HTR-8/SVneo (cell line): ENCODE measurements at regions not wholly inside any gene's neighbourhood (a gene's known extent, or its start where the extent isn't known, plus 50 kb on each side); places are given as distances from the start of the nearest gene placed in this dataset.

Experiments
- DNase-seq: peaks from one replicate; pipeline ENCODE4 v3.0.0; 2011; ENCODE audit warnings: low spot score, mixed read lengths; ENCODE audit not compliant: insufficient read length
- FAIRE-seq: peaks from 2 replicates; lab custom pipeline; 2011; peaks lifted over from hg19 to GRCh38; lab: Jason Lieb, UNC

DNA sequence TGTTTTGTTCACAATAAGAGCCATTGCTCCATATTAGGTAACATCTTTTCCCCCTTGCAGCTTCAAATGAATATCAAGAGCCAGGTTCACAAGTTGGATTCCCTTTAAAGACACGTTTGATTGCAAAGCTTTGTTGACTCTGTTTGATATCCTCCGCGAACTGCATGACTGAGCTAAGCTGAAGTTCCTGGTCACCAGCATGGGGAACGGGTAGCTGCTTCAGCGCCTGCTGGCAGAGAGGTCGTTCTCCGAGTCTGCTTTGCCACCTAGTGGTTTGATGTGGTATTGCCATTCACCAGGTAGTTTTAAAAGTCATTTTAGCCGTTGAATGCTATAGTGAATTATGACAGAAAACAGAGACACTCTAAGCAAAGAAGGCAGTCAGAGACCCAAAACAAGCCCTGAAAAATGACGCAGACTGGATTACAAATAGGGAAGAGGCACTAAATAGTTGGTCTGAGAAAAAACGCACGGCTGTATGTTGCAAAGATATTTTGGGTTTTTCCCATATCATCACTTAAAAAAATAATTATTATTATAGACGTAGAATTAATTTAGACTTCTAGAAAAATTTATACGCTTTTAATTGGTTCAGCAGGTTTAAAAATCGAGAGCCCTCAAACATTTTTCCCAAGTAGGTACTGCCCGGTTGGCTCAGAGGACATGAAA lies 193.5 kb upstream of the FMN2 start:
- DNase-seq (peak; percentile 86), FAIRE-seq (peak; percentile 82)

GRCh38 chr1:239899747-239900146 lies 191.9 kb upstream of the FMN2 start:
- FAIRE-seq (no peak), DNase-seq (no peak)

DNA sequence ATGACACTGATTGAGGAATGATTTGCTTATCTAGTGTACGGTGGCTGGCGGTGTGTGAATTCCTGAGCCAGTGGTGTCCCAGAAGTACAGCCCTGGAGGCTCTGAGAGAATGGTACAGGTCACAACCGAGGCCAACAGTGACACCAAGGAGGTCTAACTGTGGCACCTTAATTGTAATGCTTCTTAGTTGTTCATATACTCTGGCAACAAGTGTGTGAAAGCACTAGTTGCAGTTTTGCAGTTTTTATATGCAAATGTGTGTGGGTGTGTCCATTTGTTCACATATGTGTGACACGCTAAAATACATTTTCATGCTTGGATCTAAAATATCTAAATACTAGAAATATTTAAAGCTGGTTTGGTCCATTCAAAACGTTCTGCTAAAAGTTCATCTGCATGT lies 185.3 kb upstream of the FMN2 start:
- no peak for DNase-seq
- FAIRE-seq = no peak

DNA sequence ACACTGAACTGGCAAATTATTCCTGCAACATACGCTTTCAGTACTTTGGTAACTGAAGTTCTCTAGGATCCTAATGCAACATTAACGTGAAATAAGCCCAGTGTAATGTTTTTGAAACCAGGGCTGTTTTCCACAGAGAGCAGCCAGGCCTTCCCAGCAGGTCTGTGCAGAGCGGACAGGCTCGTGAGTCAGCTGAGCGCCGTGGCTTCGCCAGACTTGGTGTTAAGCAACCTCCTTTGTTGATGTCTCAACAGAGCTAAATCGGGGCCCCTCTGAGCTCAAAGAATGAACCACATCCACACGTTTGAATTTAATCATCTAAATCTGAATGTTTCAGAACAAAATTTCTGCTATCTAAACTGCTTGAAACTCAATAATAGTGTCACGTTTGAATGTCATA lies 181.8 kb upstream of the FMN2 start:
- DNase-seq (no peak), FAIRE-seq (no peak)

DNA sequence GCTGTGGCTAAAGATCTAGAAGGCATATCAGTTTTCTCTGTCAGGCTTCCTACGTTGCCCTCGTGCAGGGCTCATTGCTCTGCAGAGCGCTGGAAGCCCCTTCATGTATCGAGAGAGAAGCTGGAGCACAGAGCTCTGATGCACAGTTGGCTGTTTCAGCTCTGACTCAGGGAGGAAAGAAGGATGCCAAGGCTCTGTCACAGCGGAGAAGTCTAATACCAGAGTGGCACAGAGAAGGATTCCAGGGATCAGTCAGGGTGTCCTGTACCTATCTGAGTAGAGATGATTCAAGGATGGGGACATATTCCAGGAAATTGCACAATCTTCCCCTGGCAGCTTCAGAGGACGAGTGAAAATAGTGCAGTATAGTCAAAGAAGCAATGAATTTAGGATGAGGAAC lies 179.2 kb upstream of the FMN2 start:
- DNase-seq = peak; percentile 10
- no peak for FAIRE-seq

GRCh38 chr1:239913141-239913585 lies 178.5 kb upstream of the FMN2 start:
- no peak for FAIRE-seq
- DNase-seq = no peak

GRCh38 chr1:239914751-239915231 lies 176.9 kb upstream of the FMN2 start:
- DNase-seq (peak; percentile 27), FAIRE-seq (no peak)

DNA sequence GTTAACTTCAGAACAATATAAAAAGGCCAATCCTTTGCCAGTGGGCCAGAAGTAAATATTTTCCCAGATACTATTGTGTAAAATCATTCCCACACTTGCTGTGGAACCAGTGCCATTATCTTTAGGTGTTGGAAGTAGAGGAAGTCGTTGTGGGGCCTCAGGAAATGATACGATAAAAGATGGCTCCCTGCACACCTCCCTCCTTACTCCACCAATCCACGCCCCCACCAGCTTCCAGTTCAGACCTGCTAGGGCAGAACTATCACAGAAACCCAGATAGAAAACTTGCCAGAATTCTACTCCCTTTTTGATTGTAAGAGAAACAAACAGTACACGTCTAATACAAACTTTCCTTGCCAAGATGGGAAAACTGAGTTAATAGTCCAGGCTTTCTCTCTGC lies 173.0 kb upstream of the FMN2 start:
- DNase-seq (no peak), FAIRE-seq (no peak)

GRCh38 chr1:239920214-239920613 lies 171.5 kb upstream of the FMN2 start:
- DNase-seq (no peak), FAIRE-seq (no peak)

DNA sequence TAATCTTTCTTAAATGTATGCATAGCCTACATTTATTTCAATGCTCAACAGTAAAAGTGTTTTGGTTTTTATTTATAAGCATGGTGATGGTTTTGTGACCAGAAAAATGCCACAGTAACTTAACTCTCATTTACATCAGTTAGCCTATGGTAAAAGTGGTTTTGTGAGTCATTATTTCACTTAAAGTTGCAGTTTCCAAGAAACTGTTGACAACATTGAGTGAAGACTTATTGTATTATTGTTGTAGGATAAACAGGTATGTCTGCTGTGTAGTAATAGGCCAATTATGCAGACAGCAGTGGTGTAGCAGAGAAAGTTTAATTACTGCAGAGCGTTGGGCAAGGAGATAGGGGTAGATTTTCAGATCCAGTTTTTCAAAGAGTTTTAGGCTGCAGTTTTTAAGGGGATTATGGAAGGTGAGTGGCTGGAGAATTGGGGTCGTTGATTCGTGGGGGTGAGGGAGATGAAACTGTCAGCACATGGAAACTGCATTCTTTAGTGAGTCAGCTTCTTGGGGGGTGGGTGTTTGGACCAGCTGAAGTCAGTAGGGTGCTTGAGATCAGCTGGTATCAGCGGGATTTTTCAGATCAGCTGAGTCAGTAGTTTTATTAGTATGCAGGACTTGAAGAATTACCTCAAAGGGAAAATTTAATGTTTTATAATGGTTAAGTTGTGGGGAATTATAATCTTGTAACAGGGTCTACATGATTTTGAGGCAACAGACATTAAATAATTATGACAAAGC lies 168.7 kb upstream of the FMN2 start:
- DNase-seq = no peak

GRCh38 chr1:239924741-239925350 lies 166.8 kb upstream of the FMN2 start:
- FAIRE-seq (no peak), DNase-seq (no peak)

More for the DNA sequence above, 168.7 kb upstream of the FMN2 start:
- no peak for FAIRE-seq

GRCh38 chr1:239926184-239926583 lies 165.5 kb upstream of the FMN2 start:
- DNase-seq = no peak
- no peak for FAIRE-seq

DNA sequence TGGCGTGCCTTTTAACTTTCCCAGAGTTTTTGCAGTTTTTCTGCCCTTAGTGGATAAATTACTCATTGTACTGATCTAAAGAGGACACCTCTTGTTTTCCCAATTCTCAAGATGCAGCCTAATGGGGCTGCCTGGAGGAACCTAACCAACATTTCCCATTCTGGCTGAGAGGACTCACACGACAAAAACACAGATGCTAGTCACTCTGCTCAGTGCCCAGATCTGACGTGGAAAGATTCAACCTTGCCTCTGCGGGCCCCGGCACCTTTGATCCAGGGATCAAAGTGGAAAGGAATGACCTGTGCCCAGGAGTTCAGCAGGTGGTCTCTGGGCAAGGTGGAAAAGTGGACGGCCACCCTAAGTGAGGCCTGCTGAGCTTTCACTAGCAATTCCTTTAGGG lies 162.4 kb upstream of the FMN2 start:
- FAIRE-seq (no peak), DNase-seq (no peak)

GRCh38 chr1:239930686-239931262 lies 160.9 kb upstream of the FMN2 start:
- DNase-seq = no peak
- no peak for FAIRE-seq

DNA sequence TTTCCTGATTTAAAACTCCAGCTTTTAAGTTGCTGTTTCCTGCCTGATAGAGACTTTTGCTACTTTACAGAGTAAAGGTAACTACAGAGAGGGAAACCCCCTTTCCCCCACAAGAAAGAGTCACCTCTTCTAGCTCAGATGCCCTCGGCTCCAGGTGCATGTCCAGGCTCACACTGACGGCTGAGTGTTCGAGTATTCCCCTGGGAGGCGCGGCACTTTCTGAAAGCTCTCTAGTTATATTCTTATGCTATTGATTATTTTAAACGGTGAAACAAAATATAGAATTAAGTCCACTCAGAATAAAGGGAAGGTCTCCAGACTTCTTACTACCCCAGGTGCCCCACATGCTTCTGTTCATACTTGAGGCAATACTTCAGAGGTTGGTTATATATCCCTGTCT lies 160.3 kb upstream of the FMN2 start:
- FAIRE-seq (no peak), DNase-seq (no peak)

DNA sequence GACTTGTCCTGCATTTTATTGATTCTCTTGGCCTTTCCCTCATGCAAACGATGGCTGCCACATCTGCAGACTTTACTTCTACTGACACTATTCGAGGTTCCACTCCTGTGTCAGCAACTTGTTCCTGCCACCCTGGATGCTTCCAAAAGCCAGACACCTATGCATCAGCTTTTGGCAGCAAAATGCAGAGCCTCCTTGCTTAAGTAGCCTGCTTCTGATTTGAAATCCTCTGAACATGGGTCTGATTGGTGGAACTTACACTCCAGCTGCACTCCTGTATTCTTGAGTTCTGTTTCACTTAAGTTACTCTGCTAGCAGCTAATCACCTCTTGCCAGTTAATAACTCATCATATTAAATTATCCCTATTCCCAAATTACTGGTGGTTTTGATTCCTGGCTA lies 152.1 kb upstream of the FMN2 start:
- DNase-seq = no peak
- FAIRE-seq = no peak

DNA sequence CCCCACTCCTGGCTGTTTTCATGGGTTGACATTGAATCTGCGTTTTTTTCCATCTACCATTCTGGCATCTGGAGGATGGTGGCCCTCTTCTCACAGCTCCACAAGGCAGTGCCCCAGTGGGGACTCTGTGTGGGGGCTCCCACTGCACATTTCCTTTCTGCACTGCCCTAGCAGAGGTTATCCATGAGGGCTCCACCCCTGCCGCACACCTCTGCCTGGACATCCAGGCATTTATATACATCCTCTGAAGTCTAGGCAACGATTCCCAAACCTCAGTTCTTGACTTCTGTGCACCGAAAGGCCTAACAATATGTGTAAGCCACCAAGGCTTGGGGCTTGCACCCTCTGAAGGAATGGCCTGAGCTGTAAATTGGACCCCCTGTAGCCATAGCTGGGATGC lies 147.9 kb upstream of the FMN2 start:
- FAIRE-seq = no peak
- DNase-seq = no peak

- no peak for DNase-seq
- FAIRE-seq = no peak
Measured at GRCh38 chr1:239944666-239945065, 147.0 kb upstream of the FMN2 start.

DNA sequence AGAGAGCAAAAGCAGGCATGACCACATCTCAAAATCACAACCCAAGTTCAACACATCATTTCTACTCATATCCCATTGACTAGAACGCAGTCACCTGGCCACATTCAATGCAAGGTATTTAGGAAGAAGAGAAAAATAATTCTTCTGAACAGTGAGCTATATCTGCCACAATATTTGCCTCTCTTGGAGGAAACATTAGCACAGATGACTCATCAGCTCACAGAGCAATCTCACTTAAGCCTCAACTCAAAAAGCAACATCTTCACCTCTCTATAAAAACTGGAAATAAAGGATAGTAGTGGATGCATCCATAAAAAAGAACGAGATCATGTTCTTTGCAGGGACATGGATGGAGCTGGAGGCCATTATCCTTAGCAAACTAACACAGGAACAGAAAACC lies 143.9 kb upstream of the FMN2 start:
- no peak for FAIRE-seq

GRCh38 chr1:239951511-239952140 lies 140.1 kb upstream of the FMN2 start:
- FAIRE-seq = no peak

More for the DNA sequence above, 143.9 kb upstream of the FMN2 start:
- no peak for DNase-seq

More at GRCh38 chr1:239951511-239952140, 140.1 kb upstream of the FMN2 start:
- peak; percentile 63 for DNase-seq
